GM12874 (cell line): ENCODE measurements at regions not wholly inside any gene's neighbourhood (a gene's known extent, or its start where the extent isn't known, plus 50 kb on each side); places are given as distances from the start of the nearest gene placed in this dataset.

ENCODE experiments used
- TF ChIP-seq, protein P1 (sequence below): IDR thresholded peaks from 2 replicates; pipeline ENCODE4 v1.5.1; 2011; ENCODE audit warnings: low read depth, mild to moderate bottlenecking, control low read depth, low read length, moderate library complexity; ENCODE audit not compliant: insufficient read depth

DNA sequence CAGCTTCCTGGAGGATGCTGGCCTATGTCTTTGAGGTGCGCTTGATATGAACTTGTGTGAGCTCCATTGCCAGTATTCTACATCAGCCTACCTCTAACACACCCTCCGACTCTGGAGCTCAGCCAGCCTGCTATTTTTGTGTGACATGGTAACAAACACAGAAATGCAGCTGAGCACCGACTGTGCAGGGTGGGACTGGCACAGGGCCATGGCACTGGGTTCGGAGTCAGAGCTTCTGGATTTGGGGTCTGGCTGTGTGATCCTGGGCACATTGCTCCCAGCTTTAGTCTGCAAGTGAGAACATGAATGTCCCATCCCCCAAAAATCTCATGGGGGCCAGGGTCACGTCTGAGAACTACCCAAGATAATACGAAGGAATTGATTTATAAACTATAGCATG is 257.2 kb upstream of the CTBP2 start:
- TF ChIP-seq, protein P1, sequence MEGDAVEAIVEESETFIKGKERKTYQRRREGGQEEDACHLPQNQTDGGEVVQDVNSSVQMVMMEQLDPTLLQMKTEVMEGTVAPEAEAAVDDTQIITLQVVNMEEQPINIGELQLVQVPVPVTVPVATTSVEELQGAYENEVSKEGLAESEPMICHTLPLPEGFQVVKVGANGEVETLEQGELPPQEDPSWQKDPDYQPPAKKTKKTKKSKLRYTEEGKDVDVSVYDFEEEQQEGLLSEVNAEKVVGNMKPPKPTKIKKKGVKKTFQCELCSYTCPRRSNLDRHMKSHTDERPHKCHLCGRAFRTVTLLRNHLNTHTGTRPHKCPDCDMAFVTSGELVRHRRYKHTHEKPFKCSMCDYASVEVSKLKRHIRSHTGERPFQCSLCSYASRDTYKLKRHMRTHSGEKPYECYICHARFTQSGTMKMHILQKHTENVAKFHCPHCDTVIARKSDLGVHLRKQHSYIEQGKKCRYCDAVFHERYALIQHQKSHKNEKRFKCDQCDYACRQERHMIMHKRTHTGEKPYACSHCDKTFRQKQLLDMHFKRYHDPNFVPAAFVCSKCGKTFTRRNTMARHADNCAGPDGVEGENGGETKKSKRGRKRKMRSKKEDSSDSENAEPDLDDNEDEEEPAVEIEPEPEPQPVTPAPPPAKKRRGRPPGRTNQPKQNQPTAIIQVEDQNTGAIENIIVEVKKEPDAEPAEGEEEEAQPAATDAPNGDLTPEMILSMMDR, result no peak

DNA sequence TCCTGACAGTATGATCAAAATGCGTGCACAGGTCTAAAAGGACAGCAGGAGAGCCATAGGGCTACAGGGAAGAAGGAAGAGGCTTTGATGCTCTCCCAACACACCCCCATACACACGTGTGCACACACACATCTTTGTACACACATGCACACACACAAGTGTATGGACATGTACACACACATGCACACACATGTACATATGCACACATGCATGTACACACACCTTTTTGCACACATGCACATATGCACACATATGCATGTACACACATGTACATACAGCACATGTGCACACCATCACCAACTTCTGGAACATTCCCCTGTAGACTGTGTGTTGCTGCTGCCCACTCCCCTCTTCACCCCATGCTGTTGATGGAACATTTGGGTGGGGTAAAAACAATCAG is 255.6 kb upstream of the CTBP2 start:
- TF ChIP-seq, protein P1, result no peak

DNA sequence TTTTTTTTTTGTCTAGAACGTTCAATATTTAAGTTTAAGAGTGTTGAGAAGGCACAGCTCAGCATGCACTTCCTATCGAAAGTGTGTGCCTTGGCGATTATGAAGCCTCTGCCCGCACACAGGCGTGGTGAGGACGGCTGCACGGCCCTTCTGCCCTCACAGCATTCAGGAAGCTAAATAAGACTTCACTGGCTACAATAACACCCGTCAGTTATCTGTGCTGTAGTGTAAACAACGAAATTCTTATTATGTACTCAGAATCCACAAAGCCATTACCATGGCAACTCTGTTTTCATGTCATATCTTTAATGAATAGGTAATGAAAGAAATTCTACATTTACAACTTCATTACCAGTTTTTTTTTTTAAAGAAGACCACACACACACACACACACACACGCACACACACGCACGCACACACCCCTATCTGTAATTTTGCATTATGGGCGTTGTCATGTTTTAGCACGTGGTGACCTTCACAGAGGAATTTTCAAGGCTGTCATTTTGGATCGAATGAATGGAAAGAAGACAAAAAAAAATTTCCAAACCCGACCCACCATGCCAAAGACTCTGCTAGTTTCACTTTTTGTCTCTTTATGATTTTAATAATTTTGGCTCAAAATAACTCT is 254.8 kb upstream of the CTBP2 start:
- TF ChIP-seq, protein P1, result no peak

DNA sequence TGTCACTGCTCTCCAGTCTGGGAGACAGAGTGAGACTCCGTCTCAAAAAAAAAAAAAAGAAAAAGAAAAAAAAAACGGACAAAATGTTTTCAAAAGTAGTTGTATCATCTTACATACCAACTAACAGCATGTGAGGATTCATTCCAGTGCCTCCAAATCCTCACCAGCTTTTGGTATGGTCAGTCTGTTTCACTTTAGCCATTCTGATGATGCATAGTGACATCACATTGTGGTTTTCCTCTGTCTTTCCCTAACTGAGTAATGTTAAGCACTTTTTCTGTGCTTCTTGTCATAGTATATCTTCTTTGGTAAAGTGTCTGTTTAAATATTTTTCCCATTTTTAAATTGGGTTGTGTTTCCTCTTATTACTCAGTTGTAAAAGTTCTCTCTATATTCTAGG is 251.4 kb upstream of the CTBP2 start:
- TF ChIP-seq, protein P1, result no peak

GRCh38 chr10:125409756-125410155 is 249.4 kb upstream of the CTBP2 start:
- TF ChIP-seq, protein P1, result no peak

DNA sequence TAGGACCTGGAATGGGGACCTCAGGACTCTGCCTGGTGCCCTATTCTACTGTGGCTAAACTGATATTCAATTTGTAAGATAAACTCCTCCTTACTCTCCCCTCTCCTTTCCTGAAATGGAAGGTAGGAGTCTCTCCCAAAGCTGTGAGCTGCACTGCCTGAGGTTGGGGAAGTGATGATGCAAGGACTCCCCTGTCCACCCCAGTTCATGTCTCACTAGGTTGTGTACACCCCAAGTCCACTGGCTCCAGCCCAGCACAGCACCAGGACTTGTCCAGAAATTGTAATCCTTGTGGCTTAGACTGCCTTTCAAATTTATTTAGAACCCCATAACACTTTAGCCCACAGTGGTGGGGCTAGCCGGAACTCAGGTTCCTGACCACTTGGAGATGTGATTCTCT is 247.2 kb upstream of the CTBP2 start:
- TF ChIP-seq, protein P1, result no peak

DNA sequence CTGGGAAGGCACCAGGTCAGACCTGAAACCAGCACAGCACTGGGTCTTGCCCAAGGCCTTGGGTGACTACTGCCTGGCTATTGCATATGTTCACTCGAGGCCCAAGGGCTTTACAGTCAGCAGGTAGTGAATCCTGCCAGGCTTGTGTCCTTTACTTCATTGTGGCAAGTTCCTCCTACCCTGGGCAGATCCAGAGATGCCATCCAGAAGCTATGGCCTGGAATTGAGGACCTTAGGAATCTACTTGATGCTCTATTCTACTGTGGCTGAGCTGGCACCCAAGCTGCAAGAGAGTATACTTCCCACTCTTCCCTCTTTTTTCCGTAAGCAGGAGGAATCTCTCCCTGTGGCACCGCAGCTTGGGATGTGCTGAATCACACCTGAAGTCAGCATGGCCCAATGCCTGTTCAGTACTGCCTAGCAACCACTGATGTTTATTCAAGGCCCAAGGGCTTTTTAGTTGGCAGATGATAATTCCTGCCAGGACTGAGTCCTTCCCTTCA is 246.7 kb upstream of the CTBP2 start:
- TF ChIP-seq, protein P1, result no peak
